Psoas muscle (tissue), 7 donors: ENCODE measurements at regions not wholly inside any gene's neighbourhood (a gene's known extent, or its start where the extent isn't known, plus 50 kb on each side); places are given as distances from the start of the nearest gene placed in this dataset.

Experiments used
- ATAC-seq, 4 donors: fragments of 200-7000 bp; cut with Tn5 transposase; one replicate each; pipeline ENCODE4 v1.9.1; 2020; ENCODE audit warnings: moderate library complexity in 3 of 4, mild to moderate bottlenecking in 2 of 4
- DNase-seq, 2 donors: peaks; one replicate each; pipeline ENCODE4 v3.0.0-alpha.2; 2020
- H3K27ac ChIP-seq: fragments of 200-600 bp; one replicate; pipeline ENCODE4 v1.8.0; 2022
- H3K27me3 ChIP-seq, 3 donors: fragments of 200-600 bp in 1 of 3; one replicate each; pipeline versions ENCODE4 v1.6.1 to v1.8.0; 2013 to 2022; ENCODE audit warnings: low read length in 2 of 3, mild to moderate bottlenecking in 2 of 3, moderate library complexity in 1 of 3; ENCODE audit not compliant: insufficient read depth in 3 of 3
- H3K36me3 ChIP-seq, 2 donors: fragments of 200-600 bp in 1 of 2; one replicate each; pipeline versions ENCODE4 v1.6.1 to v1.8.0; 2013 to 2022; ENCODE audit warnings: low read depth in 1 of 2, mild to moderate bottlenecking in 1 of 2, moderate library complexity in 1 of 2; ENCODE audit not compliant: insufficient read depth in 1 of 2
- H3K4me1 ChIP-seq: fragments of 200-600 bp; one replicate; pipeline ENCODE4 v1.8.0; 2022
- H3K4me3 ChIP-seq: fragments of 200-600 bp; one replicate; pipeline ENCODE4 v1.8.0; 2022; ENCODE audit warnings: mild to moderate bottlenecking
- H3K9me3 ChIP-seq: fragments of 200-600 bp; one replicate; pipeline ENCODE4 v1.8.0; 2022
- CTCF ChIP-seq: fragments of 200-600 bp; IDR thresholded peaks from one replicate; pipeline ENCODE4 v1.8.0; 2022; ENCODE audit warnings: antibody characterized with exemption
- WGBS, 3 donors: extraction: QIAGEN DNeasy Blood & Tissue Kit; methylation state at CpG; one replicate each; pipeline versions ENCODE4 v1.1.6 to v1.1.7; 2013; 5-methylcytosine and 5-hydroxymethylcytosine counted together
- intact Hi-C, 2 donors: fragments of 100-400 bp; cut with DNase I; formaldehyde crosslinking; loops; one replicate each; pipeline versions ENCODE4 v1.11.0 to v1.14.2; 2022
- donor health status: healthy with polysubstance abuse.
- donor health status: DM: no; HTN: no; CAD: no; lungs with moderate emphysema.
- donor health status: Bipolar disorder and iron deficiency.
- donor health status: healthy.
- donor health status: DM: yes; HTN: yes; CAD: no.
- donor health status: DM: no; HTN: no; CAD: no.
- donor health status: DM: yes; HTN: yes; CAD: no.

- ATAC-seq (no peak), DNase-seq (no peak)
- peaks cover 0 to 16% (median 0%) of the 10 kb centered on the region in 3 donors for H3K27me3 ChIP-seq
- 78 to 90% (median 84%) methylated on average over 3 of the region's 3 CpGs for WGBS, 3 donors
- no peak overlapping the region for H3K27ac ChIP-seq
- H3K4me1 ChIP-seq = no peaks in the 10 kb centered on the region
- H3K36me3 ChIP-seq = no peaks in the 10 kb centered on the region
- H3K9me3 ChIP-seq = no peaks in the 10 kb centered on the region
- TF ChIP-seq CTCF = no peak
- H3K4me3 ChIP-seq = no peak overlapping the region
- intact Hi-C loops = no loop called here
These were observed 533.0 kb downstream of the BCOR start for GRCh38 chrX:39564751-39565150.

- no peaks in the 10 kb centered on the region for H3K9me3 ChIP-seq
- ATAC-seq (no peak), DNase-seq (no peak)
- H3K36me3 ChIP-seq = no peaks in the 10 kb centered on the region
- no peaks in the 10 kb centered on the region for H3K4me1 ChIP-seq
- H3K27me3 ChIP-seq = peaks cover 0 to 17% (median 3%) of the 10 kb centered on the region in 3 donors
- no peak overlapping the region for H3K27ac ChIP-seq
- no peak for TF ChIP-seq CTCF
- intact Hi-C loops = no loop called here
- 61 to 78% (median 63%) methylated on average over 3 of the region's 3 CpGs for WGBS, 3 donors
- H3K4me3 ChIP-seq = no peak overlapping the region
These were observed 523.6 kb downstream of the BCOR start for GRCh38 chrX:39574178-39574577.

- intact Hi-C loops = no loop called here
These were observed 521.5 kb downstream of the BCOR start for GRCh38 chrX:39576041-39576872.

GRCh38 chrX:39577206-39577984, 520.4 kb downstream of the BCOR start:
- no peak for TF ChIP-seq CTCF
- no peaks in the 10 kb centered on the region for H3K9me3 ChIP-seq
- no peak overlapping the region for H3K27ac ChIP-seq
- no peaks in the 10 kb centered on the region for H3K4me1 ChIP-seq
- H3K36me3 ChIP-seq = no peaks in the 10 kb centered on the region
- intact Hi-C loops = no loop called here
- no peak overlapping the region for H3K4me3 ChIP-seq
- ATAC-seq (no peak), DNase-seq (no peak)
- 53 to 59% (median 56%) methylated on average over 13 of the region's 13 CpGs for WGBS, 3 donors
- peaks cover 0 to 26% (median 3%) of the 10 kb centered on the region in 3 donors for H3K27me3 ChIP-seq

More at GRCh38 chrX:39576041-39576872, 521.5 kb downstream of the BCOR start:
- Histone ChIP-seq H3K27ac (no peak overlapping the region), H3K4me1 (no peaks in the 10 kb centered on the region), H3K9me3 (no peaks in the 10 kb centered on the region), H3K36me3 (no peaks in the 10 kb centered on the region), H3K27me3 (peaks cover 0 to 19% (median 3%) of the 10 kb centered on the region in 3 donors), H3K4me3 (no peak overlapping the region)
- 22 to 49% (median 42%) methylated on average over 19 to 28 of the region's 28 CpGs for WGBS, 3 donors
- no peak for TF ChIP-seq CTCF
- ATAC-seq (peak in 1 of 4 donors; percentile 19), DNase-seq (no peak)
